DMS153 (cell line): ENCODE measurements at regions not wholly inside any gene's neighbourhood (a gene's known extent, or its start where the extent isn't known, plus 50 kb on each side); places are given as distances from the start of the nearest gene placed in this dataset.
"Not testable (repeated sequence)": the region's sequence is repeated elsewhere in the genome, so short reads cannot be mapped to it uniquely, and the experiment has no call there.

Experiments used
- DNase-seq: peaks from one replicate; lab custom pipeline; 2025; lab: John Stamatoyannopoulos, UW

- no peak for DNase-seq
These were observed 251.9 kb downstream of the SOD2 start for GRCh38 chr6:159440911-159441703.

- no peak for DNase-seq
These were observed 252.7 kb downstream of the SOD2 start for GRCh38 chr6:159440349-159440748.

GRCh38 chr6:159439651-159440050 is 253.4 kb downstream of the SOD2 start:
- DNase-seq: no peak

- no peak for DNase-seq
These were observed 254.9 kb downstream of the SOD2 start for GRCh38 chr6:159438106-159438505.

- no peak for DNase-seq
These were observed 256.5 kb downstream of the SOD2 start for GRCh38 chr6:159436581-159436980.

GRCh38 chr6:159435701-159436100 is 257.3 kb downstream of the SOD2 start:
- DNase-seq: no peak

GRCh38 chr6:159434410-159434809 is 258.6 kb downstream of the SOD2 start:
- no peak for DNase-seq

GRCh38 chr6:159433550-159433949 is 259.5 kb downstream of the SOD2 start:
- DNase-seq: no peak

GRCh38 chr6:159431750-159432149 is 261.3 kb downstream of the SOD2 start:
- DNase-seq: no peak

- no peak for DNase-seq
These were observed 261.1 kb downstream of the FNDC1 start for GRCh38 chr6:159430323-159430722.

GRCh38 chr6:159429433-159429832 is 260.2 kb downstream of the FNDC1 start:
- no peak for DNase-seq

GRCh38 chr6:159427771-159428170 is 258.6 kb downstream of the FNDC1 start:
- DNase-seq: no peak

- no peak for DNase-seq
These were observed 258.1 kb downstream of the FNDC1 start for GRCh38 chr6:159427335-159427734.

- no peak for DNase-seq
These were observed 256.2 kb downstream of the FNDC1 start for GRCh38 chr6:159425421-159425820.

- DNase-seq: no peak
These were observed 253.1 kb downstream of the FNDC1 start for GRCh38 chr6:159422041-159422984.

GRCh38 chr6:159421586-159421985 is 252.4 kb downstream of the FNDC1 start:
- DNase-seq: no peak

GRCh38 chr6:159418997-159419396 is 249.8 kb downstream of the FNDC1 start:
- no peak for DNase-seq

GRCh38 chr6:159416891-159417560 is 247.8 kb downstream of the FNDC1 start:
- DNase-seq: no peak

GRCh38 chr6:159415540-159415939 is 246.3 kb downstream of the FNDC1 start:
- no peak for DNase-seq

- DNase-seq: no peak
These were observed 245.5 kb downstream of the FNDC1 start for GRCh38 chr6:159414711-159415110.

GRCh38 chr6:159407211-159407780 is 238.1 kb downstream of the FNDC1 start:
- DNase-seq: not testable (repeated sequence)

- no peak for DNase-seq
These were observed 235.1 kb downstream of the FNDC1 start for GRCh38 chr6:159404296-159404695.
